Esophagus squamous epithelium (tissue), 5 donors: ENCODE measurements at regions not wholly inside any gene's neighbourhood (a gene's known extent, or its start where the extent isn't known, plus 50 kb on each side); places are given as distances from the start of the nearest gene placed in this dataset.

Source experiments
- DNase-seq: peaks from one replicate; lab custom pipeline; 2025; lab: John Stamatoyannopoulos, UW
- H3K27ac ChIP-seq, 4 donors: fragments of 200-600 bp; sonication (generic); one replicate each; pipeline ENCODE4 v1.5.1; 2016 to 2019; ENCODE audit warnings: mild to moderate bottlenecking in 1 of 4
- H3K27me3 ChIP-seq, 4 donors: fragments of 200-600 bp; sonication (generic); 1 replicate in 3 of 4; 2 replicates in 1 of 4; pipeline versions ENCODE4 v1.5.1 to v1.6.0; 2017 to 2021; ENCODE audit warnings: antibody characterized with exemption in 1 of 4
- H3K36me3 ChIP-seq, 3 donors: fragments of 200-600 bp; sonication (generic); one replicate each; pipeline ENCODE4 v1.5.1; 2016 to 2019
- H3K4me1 ChIP-seq, 3 donors: fragments of 200-600 bp; sonication (generic); one replicate each; pipeline ENCODE4 v1.5.1; 2017 to 2019
- H3K4me3 ChIP-seq, 4 donors: fragments of 200-600 bp; sonication (generic); 1 replicate in 3 of 4; 2 replicates in 1 of 4; pipeline ENCODE4 v1.5.1; 2016 to 2019; ENCODE audit warnings: mild to moderate bottlenecking in 2 of 4, moderate library complexity in 1 of 4
- H3K9me3 ChIP-seq, 3 donors: fragments of 200-600 bp; sonication (generic); one replicate each; pipeline ENCODE4 v1.5.1; 2016 to 2019
- CTCF ChIP-seq, 6 experiments: fragments of 450-650 bp in 4 of 6; fragments of 200-600 bp in 2 of 6; sonication (generic) in 2 of 6; IDR thresholded peaks; one replicate each; pipeline ENCODE4 v1.5.1; 2016 to 2019; ENCODE audit warnings: antibody characterized with exemption in 6 of 6, mild to moderate bottlenecking in 4 of 6, moderate library complexity in 4 of 6
- POLR2A ChIP-seq, 4 donors: fragments of 450-650 bp; IDR thresholded peaks; one replicate each; pipeline ENCODE4 v1.6.1; 2017; ENCODE audit warnings: antibody characterized with exemption in 4 of 4, mild to moderate bottlenecking in 4 of 4, moderate library complexity in 3 of 4
- WGBS, 2 donors: methylation state at CpG; one replicate each; pipeline ENCODE4 v1.1.5; 2018; 5-methylcytosine and 5-hydroxymethylcytosine counted together
- intact Hi-C: fragments of 100-400 bp; cut with DNase I; formaldehyde crosslinking; loops from one replicate; pipeline ENCODE4 v1.15.0; 2022
- donor health status: DM: yes; HTN: yes; CAD: no.

GRCh38 chr2:117091041-117091837, 723.3 kb upstream of the DDX18 start:
- 48 to 56% methylated on average over 2 of the region's 2 CpGs for WGBS, 2 donors

GRCh38 chr2:117101613-117102012, 712.9 kb upstream of the DDX18 start:
- intact Hi-C loops, result no loop called here
- Histone ChIP-seq H3K4me1 (no peaks in the 10 kb centered on the region), H3K27ac (no peak overlapping the region), H3K4me3 (no peak overlapping the region), H3K9me3 (no peaks in the 10 kb centered on the region), H3K36me3 (no peaks in the 10 kb centered on the region), H3K27me3 (no peaks in the 10 kb centered on the region)
- no peak for DNase-seq
- TF ChIP-seq POLR2A (IDR thresholded peaks at IDR 0.05) (no peak), CTCF (IDR thresholded peaks at IDR 0.05) (no peak)
- WGBS, 2 donors, result 29 to 30% methylated on average over 1 of the region's 1 CpG

More at GRCh38 chr2:117091041-117091837, 723.3 kb upstream of the DDX18 start:
- Histone ChIP-seq H3K9me3 (no peaks in the 10 kb centered on the region), H3K4me3 (no peak overlapping the region), H3K4me1 (no peaks in the 10 kb centered on the region), H3K36me3 (no peaks in the 10 kb centered on the region), H3K27ac (no peak overlapping the region), H3K27me3 (no peaks in the 10 kb centered on the region)
- DNase-seq, result no peak
- TF ChIP-seq CTCF (IDR thresholded peaks at IDR 0.05) (no peak), POLR2A (IDR thresholded peaks at IDR 0.05) (no peak)
- intact Hi-C loops, result no loop called here

- no peaks in the 10 kb centered on the region for H3K4me1 ChIP-seq
- intact Hi-C loops, result no loop called here
- no peaks in the 10 kb centered on the region for H3K36me3 ChIP-seq
- WGBS, 2 donors, result 51 to 75% methylated on average over 2 to 9 of the region's 9 CpGs
- H3K9me3 ChIP-seq, result peaks cover 0 to 25% (median 0%) of the 10 kb centered on the region in 3 donors
- no peak for TF ChIP-seq POLR2A (IDR thresholded peaks at IDR 0.05)
- TF ChIP-seq CTCF (IDR thresholded peaks at IDR 0.05), result no peak
- H3K4me3 ChIP-seq, result no peak overlapping the region
- DNase-seq, result no peak
- no peaks in the 10 kb centered on the region for H3K27me3 ChIP-seq
- H3K27ac ChIP-seq, result no peak overlapping the region
These were observed 705.7 kb upstream of the DDX18 start for GRCh38 chr2:117108741-117109267.

GRCh38 chr2:117118994-117119393, 695.5 kb upstream of the DDX18 start:
- 18 to 29% methylated on average over 1 of the region's 1 CpG for WGBS, 2 donors
- Histone ChIP-seq H3K4me1 (no peaks in the 10 kb centered on the region), H3K27me3 (no peaks in the 10 kb centered on the region), H3K9me3 (no peaks in the 10 kb centered on the region), H3K4me3 (no peak overlapping the region), H3K27ac (no peak overlapping the region), H3K36me3 (no peaks in the 10 kb centered on the region)
- TF ChIP-seq CTCF (IDR thresholded peaks at IDR 0.05) (no peak), POLR2A (IDR thresholded peaks at IDR 0.05) (no peak)
- no peak for DNase-seq
- intact Hi-C loops, result no loop called here

GRCh38 chr2:117123362-117123761, 691.1 kb upstream of the DDX18 start:
- H3K27me3 ChIP-seq, result no peaks in the 10 kb centered on the region
- TF ChIP-seq POLR2A (IDR thresholded peaks at IDR 0.05), result no peak
- no peak for TF ChIP-seq CTCF (IDR thresholded peaks at IDR 0.05)

More at GRCh38 chr2:117123362-117123761, 691.1 kb upstream of the DDX18 start:
- DNase-seq, result no peak
- Histone ChIP-seq H3K4me1 (no peaks in the 10 kb centered on the region), H3K36me3 (no peaks in the 10 kb centered on the region), H3K4me3 (no peak overlapping the region), H3K27ac (no peak overlapping the region), H3K9me3 (peaks cover 0 to 3% (median 3%) of the 10 kb centered on the region in 3 donors)
- intact Hi-C loops, result no loop called here
- 60 to 65% methylated on average over 1 of the region's 1 CpG for WGBS, 2 donors
